Esophagus squamous epithelium (tissue), 4 donors: ENCODE measurements at regions not wholly inside any gene's neighbourhood (a gene's known extent, or its start where the extent isn't known, plus 50 kb on each side); places are given as distances from the start of the nearest gene placed in this dataset.
"Not testable (repeated sequence)": the region's sequence is repeated elsewhere in the genome, so short reads cannot be mapped to it uniquely, and the experiment has no call there.

Experiments used
- CTCF ChIP-seq, 6 experiments: fragments of 450-650 bp in 4 of 6; fragments of 200-600 bp in 2 of 6; sonication (generic) in 2 of 6; IDR thresholded peaks; one replicate each; pipeline ENCODE4 v1.5.1; 2016 to 2019; ENCODE audit warnings: antibody characterized with exemption in 6 of 6, mild to moderate bottlenecking in 4 of 6, moderate library complexity in 4 of 6
- POLR2A ChIP-seq, 4 donors: fragments of 450-650 bp; IDR thresholded peaks; one replicate each; pipeline ENCODE4 v1.6.1; 2017; ENCODE audit warnings: antibody characterized with exemption in 4 of 4, mild to moderate bottlenecking in 4 of 4, moderate library complexity in 3 of 4

DNA sequence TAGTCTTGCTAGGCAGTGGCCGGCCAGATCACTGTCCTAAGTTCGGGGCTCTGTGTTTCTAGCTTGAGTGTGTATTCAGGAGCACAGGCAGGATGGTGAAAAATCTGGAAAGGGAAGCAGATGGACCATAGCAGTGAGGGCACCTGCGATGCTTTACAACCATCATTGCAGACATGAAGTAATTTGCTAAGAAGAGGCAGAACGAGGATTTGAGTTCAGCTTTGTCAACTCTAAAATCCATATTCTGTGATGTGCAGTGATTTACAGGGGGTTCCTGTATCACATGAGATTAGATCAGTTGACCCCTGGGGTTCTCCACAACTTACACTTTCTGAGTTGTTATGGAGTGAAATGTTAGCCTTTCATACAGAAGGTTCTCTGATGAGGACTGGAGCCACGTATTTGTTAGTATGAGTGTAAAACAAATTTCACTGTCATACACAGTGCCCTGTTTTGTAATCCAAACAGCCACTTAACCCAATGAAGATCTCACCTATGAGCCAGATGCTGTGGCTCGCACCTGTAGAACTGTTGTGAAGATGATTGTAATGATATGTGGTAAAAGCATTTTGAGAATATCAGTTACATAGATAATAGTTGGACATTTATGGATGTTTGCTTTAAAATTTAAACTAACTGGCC lies 173.0 kb upstream of the VKORC1L1 start:
- TF ChIP-seq CTCF, POLR2A (IDR thresholded peaks at IDR 0.05): not testable (repeated sequence)
